ENCODE measurements at regions not wholly inside any gene's neighbourhood (a gene's known extent, or its start where the extent isn't known, plus 50 kb on each side); places are given as distances from the start of the nearest gene placed in this dataset.
A peak's percentile ranks its signal among the peaks of the same experiment; 100 is the strongest.

- no peak for DNase-seq (ENCODE audit: low spot score)
Measured at GRCh38 chr2:118322406-118322805, 234.1 kb downstream of the INSIG2 start.

DNA sequence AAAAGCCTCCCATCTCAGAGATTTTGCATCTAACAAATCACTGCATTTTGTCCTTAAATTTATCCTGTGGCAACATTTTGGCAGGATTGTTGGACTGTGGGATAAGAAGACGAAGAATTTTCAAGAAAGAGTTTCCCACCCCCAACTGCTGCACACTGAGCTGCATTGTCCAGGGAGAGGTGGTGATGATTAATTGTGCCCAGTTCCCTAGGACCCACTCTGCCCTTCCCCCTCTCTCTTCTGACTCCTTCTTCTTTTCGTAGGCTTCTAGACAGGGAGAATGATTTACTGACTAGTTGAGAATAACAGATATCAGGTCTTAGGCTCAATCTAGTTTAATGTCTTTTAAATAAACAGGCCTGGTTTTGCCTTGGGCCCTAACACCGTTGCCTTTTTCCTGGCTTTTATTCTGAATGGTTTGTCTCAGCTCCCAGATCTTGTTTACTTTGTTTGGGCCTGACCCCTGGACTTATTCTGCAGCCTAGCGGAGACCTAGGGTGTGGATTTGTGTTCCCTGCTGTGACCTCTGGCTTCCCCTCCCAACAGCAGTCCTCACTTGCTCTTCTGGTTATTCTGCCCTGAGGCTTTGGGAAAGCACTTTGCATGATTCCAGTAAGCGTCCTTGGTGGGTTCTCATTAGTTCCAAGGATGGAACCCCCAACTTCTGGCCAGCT lies 233.3 kb downstream of the INSIG2 start:
- DNase-seq (ENCODE audit: low spot score), result peak; percentile 37

- DNase-seq (ENCODE audit: low spot score), result no peak
Measured at GRCh38 chr2:118320658-118321057, 232.4 kb downstream of the INSIG2 start.

DNA sequence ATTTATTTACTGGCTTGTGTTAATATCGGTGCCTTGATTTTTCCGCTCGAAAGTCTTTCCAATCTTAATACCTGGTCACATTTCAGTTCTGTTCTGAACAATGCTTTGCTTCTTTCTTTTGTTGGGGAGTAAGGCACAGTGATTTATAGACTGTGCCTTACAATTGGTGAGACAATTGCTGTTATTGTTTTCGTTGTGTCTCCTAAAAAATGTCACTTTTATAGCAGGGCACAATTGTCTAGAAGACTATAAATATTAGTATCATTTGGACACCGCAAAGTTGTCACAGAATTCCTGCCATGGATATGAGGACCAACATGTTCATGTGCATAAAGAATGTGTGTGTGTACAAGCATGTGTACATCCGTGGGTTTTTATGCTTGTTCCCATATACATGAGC lies 231.9 kb downstream of the INSIG2 start:
- no peak for DNase-seq (ENCODE audit: low spot score)

DNA sequence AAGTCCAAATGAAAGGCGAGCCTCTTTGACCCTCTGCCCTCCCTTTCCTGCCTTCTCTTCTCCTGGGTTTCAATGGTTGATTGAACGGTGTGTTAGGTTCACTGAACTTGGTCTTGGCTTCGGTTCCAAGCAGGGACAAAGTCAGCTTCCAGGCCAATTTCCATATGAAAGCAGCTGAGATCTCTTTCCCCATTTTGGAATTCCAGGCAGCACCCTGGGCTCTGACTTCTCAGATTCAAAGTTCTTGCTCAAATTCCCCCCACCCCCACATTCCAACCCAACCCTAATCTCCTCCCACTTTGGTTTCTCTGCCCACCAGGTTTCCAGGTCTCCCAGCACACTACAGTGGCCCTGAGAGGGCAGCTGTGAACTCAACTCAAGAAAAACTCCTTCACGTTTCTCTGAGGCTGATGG lies 231.0 kb downstream of the INSIG2 start:
- DNase-seq (ENCODE audit: low spot score), result peak; percentile 73

DNA sequence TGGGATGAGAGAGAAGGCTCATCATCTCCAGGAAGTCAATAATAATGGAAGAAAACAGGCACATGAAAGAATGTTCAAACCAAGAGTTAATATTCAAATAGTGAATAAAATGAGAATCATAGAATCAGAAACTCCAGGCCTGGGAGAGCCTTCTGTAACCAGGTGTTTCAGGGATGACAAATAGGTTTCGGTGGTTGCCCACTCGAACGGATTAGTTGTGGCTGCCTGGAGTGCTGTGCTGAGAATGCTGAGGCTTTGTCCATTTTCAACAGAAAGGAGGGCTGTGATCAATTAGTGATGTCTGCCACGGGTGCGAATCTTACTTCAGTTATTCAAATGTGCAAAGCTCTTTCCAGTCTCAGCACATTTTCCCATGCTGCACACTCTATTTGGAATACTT lies 227.3 kb downstream of the INSIG2 start:
- DNase-seq (ENCODE audit: low spot score), result no peak

GRCh38 chr2:118312969-118313756 lies 224.9 kb downstream of the INSIG2 start:
- peak; percentile 27 for DNase-seq (ENCODE audit: low spot score)

DNA sequence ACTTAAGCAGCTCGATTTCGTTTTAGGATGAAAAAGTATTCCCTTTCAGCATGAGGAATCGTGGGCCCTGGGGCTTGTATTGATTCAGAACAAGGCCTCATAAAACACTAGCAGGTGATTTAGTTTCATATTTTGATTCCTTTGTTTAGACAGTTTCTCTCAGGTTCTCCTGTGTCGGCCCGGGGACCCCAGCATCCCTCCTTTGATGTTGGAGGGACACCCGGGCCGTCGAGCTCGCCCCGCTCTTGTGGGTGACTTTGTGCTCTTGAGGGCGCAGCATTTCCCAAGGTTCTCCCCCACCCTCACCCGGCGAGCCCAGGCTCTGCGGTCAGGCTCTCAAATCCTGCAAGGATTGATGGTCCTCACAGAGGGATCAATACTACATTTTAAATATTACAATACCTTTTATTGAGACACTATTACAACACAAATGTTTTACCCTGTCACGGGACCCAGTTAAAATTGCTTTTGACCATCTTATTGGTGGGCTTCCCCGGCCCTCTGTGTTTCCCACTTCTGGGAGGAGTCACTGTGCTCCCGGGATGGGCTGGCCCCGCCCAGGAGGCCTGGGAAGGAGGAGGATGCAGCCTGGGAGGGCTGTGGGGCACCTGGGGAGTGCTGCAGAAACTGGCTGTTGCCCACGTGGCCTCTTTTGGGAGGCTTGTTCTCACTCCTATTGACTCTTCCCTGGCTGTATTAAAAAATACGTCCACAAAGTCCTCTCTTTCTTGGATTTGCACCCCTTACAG lies 222.6 kb downstream of the INSIG2 start:
- peak; percentile 78 for DNase-seq (ENCODE audit: low spot score)

- DNase-seq (ENCODE audit: low spot score), result peak; percentile 72
Measured at GRCh38 chr2:118309946-118310680, 221.8 kb downstream of the INSIG2 start.

DNA sequence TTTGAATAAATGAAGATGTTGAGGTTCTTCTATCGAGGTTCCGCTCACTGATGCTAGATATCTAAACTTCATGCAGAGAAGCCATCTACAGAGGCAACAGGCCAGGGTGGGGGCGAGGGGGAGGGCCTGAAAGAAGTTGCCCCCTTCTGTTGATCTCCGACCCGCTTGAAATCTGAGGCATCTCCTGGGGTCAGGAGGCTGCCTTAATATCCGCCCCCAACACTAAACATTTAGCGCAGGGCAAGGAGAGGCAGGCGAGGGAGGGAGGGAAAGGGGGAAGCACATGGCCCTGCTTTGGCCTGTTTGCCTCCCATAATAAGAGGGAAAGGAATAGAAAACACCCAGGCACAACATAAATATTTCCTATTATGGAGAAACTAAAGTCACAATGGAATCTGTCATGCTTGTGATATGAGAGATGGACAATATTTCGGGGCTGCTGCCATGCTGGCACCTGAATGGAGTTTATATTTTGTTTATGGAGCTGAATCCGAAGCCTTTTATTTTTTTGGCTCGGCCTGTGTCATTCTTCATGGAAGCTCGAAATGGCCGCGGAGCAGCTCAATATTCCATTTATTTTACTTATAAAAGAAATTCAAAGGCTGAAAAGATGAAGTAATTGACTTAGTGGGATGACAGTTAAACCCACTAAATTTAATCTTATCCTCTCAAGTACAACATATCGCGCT lies 221.1 kb downstream of the INSIG2 start:
- no peak for DNase-seq (ENCODE audit: low spot score)

GRCh38 chr2:118307864-118308263 lies 219.6 kb downstream of the INSIG2 start:
- no peak for DNase-seq (ENCODE audit: low spot score)

GRCh38 chr2:118301248-118301647 lies 213.0 kb downstream of the INSIG2 start:
- no peak for DNase-seq (ENCODE audit: low spot score)

- no peak for DNase-seq (ENCODE audit: low spot score)
Measured at GRCh38 chr2:118300832-118301231, 212.6 kb downstream of the INSIG2 start.

DNA sequence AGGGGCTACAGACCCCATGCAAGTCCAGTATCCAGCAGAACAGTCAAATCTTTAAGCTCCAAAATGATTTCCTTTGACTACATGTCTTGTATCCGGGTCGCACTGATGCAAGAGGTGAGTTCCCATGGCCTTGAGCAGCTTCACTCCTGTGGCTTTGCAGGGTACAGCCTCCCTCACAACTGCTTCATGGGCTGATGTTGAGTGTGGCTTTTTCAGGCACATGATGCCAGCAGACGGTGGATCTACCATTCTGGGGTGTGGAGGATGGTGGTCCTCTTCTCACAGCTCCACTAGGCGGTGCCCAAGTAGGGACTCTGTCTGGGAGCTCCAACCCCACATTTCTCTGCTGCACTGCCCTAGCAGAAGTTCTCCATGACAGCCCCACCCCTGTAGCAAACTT lies 208.4 kb downstream of the INSIG2 start:
- DNase-seq (ENCODE audit: low spot score), result no peak

GRCh38 chr2:118295592-118296390 lies 207.5 kb downstream of the INSIG2 start:
- DNase-seq (ENCODE audit: low spot score), result no peak

GRCh38 chr2:118294063-118294462 lies 205.8 kb downstream of the INSIG2 start:
- no peak for DNase-seq (ENCODE audit: low spot score)

GRCh38 chr2:118292991-118293390 lies 204.7 kb downstream of the INSIG2 start:
- DNase-seq (ENCODE audit: low spot score), result no peak

- DNase-seq (ENCODE audit: low spot score), result no peak
Measured at GRCh38 chr2:118291251-118291880, 203.1 kb downstream of the INSIG2 start.

GRCh38 chr2:118290411-118291250 lies 202.4 kb downstream of the INSIG2 start:
- no peak for DNase-seq (ENCODE audit: low spot score)

Data from iPS-NIHi11 (cell line).